Panc1 (cell line): ENCODE measurements at regions not wholly inside any gene's neighbourhood (a gene's known extent, or its start where the extent isn't known, plus 50 kb on each side); places are given as distances from the start of the nearest gene placed in this dataset.

ENCODE experiments used
- CTCF ChIP-seq: fragments of 450-650 bp; IDR thresholded peaks from 2 replicates; pipeline ENCODE4 v1.5.1; 2017; ENCODE audit warnings: mild to moderate bottlenecking
- POLR2AphosphoS5 ChIP-seq: IDR thresholded peaks from 2 replicates; pipeline ENCODE4 v1.6.1; 2012; ENCODE audit warnings: mild to moderate bottlenecking, low read depth, low read length, moderate library complexity
- SIN3A ChIP-seq: IDR thresholded peaks from 2 replicates; pipeline ENCODE4 v1.6.1; 2012; ENCODE audit warnings: low read depth, mild to moderate bottlenecking, low read length, moderate library complexity, borderline replicate concordance; ENCODE audit not compliant: insufficient read depth
- TCF7L2 ChIP-seq: IDR thresholded peaks from 2 replicates; pipeline ENCODE4 v1.6.1; 2011; ENCODE audit warnings: mild to moderate bottlenecking, low read depth, low read length, inconsistent platforms

GRCh38 chr2:79210274-79210917, 50.8 kb upstream of the REG3A start:
- no peak for TF ChIP-seq CTCF
- no peak for TF ChIP-seq POLR2AphosphoS5
- TF ChIP-seq TCF7L2: no peak
- no peak for TF ChIP-seq SIN3A
